PC-9 (cell line): ENCODE measurements at regions not wholly inside any gene's neighbourhood (a gene's known extent, or its start where the extent isn't known, plus 50 kb on each side); places are given as distances from the start of the nearest gene placed in this dataset.

Experiments
- EZH2 ChIP-seq: fragments of 200-600 bp; sonication (generic); IDR thresholded peaks from 2 replicates; pipeline ENCODE4 v1.8.0; 2017; ENCODE audit warnings: antibody characterized with exemption, low read depth
- TF ChIP-seq, protein P1 (sequence below): fragments of 200-600 bp; sonication (generic); conservative IDR thresholded peaks from 2 replicates; pipeline ENCODE4 v1.6.1; 2017; ENCODE audit warnings: mixed run types, antibody characterized with exemption, mild to moderate bottlenecking, moderate library complexity

DNA sequence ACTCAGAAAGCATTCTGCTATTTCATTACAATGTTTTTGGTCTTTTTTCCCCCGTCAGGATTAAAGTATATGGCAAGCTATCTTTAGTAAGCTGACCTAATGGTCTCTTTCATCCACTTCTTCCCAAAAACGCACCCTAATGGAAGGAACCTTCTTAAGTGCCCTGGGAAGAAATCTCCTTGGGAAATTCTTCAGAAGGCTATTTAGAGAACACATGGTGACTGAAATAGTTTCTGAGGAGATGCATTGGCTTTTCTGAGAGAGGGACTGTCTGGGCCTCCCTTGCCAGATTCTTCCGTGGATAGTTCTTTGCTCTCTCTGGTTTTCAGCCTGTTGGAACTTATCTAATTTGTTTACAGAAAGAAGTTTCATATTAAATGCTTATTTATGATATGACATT, 524.1 kb upstream of the MEF2C start:
- TF ChIP-seq, protein P1, sequence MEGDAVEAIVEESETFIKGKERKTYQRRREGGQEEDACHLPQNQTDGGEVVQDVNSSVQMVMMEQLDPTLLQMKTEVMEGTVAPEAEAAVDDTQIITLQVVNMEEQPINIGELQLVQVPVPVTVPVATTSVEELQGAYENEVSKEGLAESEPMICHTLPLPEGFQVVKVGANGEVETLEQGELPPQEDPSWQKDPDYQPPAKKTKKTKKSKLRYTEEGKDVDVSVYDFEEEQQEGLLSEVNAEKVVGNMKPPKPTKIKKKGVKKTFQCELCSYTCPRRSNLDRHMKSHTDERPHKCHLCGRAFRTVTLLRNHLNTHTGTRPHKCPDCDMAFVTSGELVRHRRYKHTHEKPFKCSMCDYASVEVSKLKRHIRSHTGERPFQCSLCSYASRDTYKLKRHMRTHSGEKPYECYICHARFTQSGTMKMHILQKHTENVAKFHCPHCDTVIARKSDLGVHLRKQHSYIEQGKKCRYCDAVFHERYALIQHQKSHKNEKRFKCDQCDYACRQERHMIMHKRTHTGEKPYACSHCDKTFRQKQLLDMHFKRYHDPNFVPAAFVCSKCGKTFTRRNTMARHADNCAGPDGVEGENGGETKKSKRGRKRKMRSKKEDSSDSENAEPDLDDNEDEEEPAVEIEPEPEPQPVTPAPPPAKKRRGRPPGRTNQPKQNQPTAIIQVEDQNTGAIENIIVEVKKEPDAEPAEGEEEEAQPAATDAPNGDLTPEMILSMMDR: no peak
- TF ChIP-seq EZH2: no peak
